GM12878 (cell line): ENCODE measurements at regions not wholly inside any gene's neighbourhood (a gene's known extent, or its start where the extent isn't known, plus 50 kb on each side); places are given as distances from the start of the nearest gene placed in this dataset.

Source experiments
- ATAC-seq: fragments of 200-7000 bp; cut with Tn5 transposase; 3 replicates; pipeline ENCODE4 v1.9.1; 2020; ENCODE audit warnings: mild to moderate bottlenecking, moderate library complexity
- BruUV-seq: library from RNA; stranded (reverse); fragments of 400-500 nt; replicated peaks from 2 replicates; lab custom pipeline; 2021; lab: Mats Ljungman, UMichigan
- CTCF ChIA-PET: fragments of 300-600 bp; sonication (Branson Sonifier 250); formaldehyde crosslinking; extraction: SDS; loops from one replicate; lab custom pipeline; 2021; ENCODE audit warnings: inconsistent platforms; lab: Yijun Ruan, JAX
- POLR2A ChIA-PET: fragments of 350-600 bp; formaldehyde crosslinking; extraction: SDS; loops from one replicate; lab custom pipeline; 2021; ENCODE audit warnings: inconsistent platforms; lab: Charles Lee
- RAD21 ChIA-PET: fragments of 300-600 bp; sonication (Branson Sonifier 250); formaldehyde crosslinking; loops from one replicate; lab custom pipeline; 2023; ENCODE audit warnings: antibody characterized with exemption; ENCODE audit not compliant: unreplicated experiment; lab: Charles Lee
- SMC1A ChIA-PET: fragments of 300-600 bp; sonication (Branson Sonifier 250); formaldehyde crosslinking; loops from one replicate; lab custom pipeline; 2023; ENCODE audit not compliant: unreplicated experiment, uncharacterized antibody; lab: Charles Lee
- DNase-seq: peaks from one replicate; pipeline ENCODE4 v3.0.0-alpha.2; 2011; ENCODE audit warnings: low read depth, low spot score
- FAIRE-seq: peaks from 3 replicates; lab custom pipeline; 2011; peaks lifted over from hg19 to GRCh38; lab: Jason Lieb, UNC
- H2AFZ ChIP-seq: 2 replicates; pipeline ENCODE4 v1.6.0; 2011; ENCODE audit warnings: low read depth, low read length, control low read depth; ENCODE audit not compliant: control insufficient read depth
- H3K27ac ChIP-seq: 2 replicates; pipeline ENCODE4 v1.5.1; 2011; ENCODE audit warnings: control low read depth; ENCODE audit not compliant: control insufficient read depth, insufficient read depth
- H3K27me3 ChIP-seq, 2 experiments: replicated peaks in 1 of 2; 2 replicates each; pipeline versions ENCODE4 v1.6.0 to v1.6.1; 2011; ENCODE audit warnings: low read length in 1 of 2; ENCODE audit not compliant: control insufficient read depth in 2 of 2, insufficient read depth in 2 of 2
- H3K36me3 ChIP-seq, 2 experiments: 2 replicates each; pipeline ENCODE4 v1.5.1; 2011; ENCODE audit warnings: low read length in 1 of 2; ENCODE audit not compliant: control insufficient read depth in 2 of 2, insufficient read depth in 2 of 2
- H3K4me1 ChIP-seq: 2 replicates; pipeline ENCODE4 v1.6.1; 2011; ENCODE audit warnings: mild to moderate bottlenecking, low read length, moderate library complexity, mixed read lengths; ENCODE audit not compliant: control insufficient read depth, insufficient read depth
- H3K4me2 ChIP-seq: 2 replicates; pipeline ENCODE4 v1.6.0; 2011; ENCODE audit warnings: control low read depth; ENCODE audit not compliant: control insufficient read depth, insufficient read depth
- H3K4me3 ChIP-seq: fragments of 200-600 bp; sonication (generic); 2 replicates; pipeline ENCODE4 v1.5.1; 2016
- H3K79me2 ChIP-seq: 2 replicates; pipeline ENCODE4 v1.6.0; 2011; ENCODE audit warnings: low read length; ENCODE audit not compliant: control insufficient read depth, insufficient read depth
- H3K9ac ChIP-seq: 2 replicates; pipeline ENCODE4 v1.8.0; 2011; ENCODE audit warnings: low read length, control low read depth, mixed read lengths; ENCODE audit not compliant: control insufficient read depth, insufficient read depth
- H3K9me3 ChIP-seq: replicated peaks from 3 replicates; pipeline ENCODE4 v1.5.1; 2011; ENCODE audit warnings: mild to moderate bottlenecking, low read length; ENCODE audit not compliant: control insufficient read depth, insufficient read depth
- H4K20me1 ChIP-seq: 2 replicates; pipeline ENCODE4 v1.6.0; 2011; ENCODE audit not compliant: control insufficient read depth, insufficient read depth
- ASH2L ChIP-seq: fragments of 300-600, 200-600 bp; sonication (generic); IDR thresholded peaks from 2 replicates; pipeline ENCODE4 v1.6.1; 2017; ENCODE audit warnings: low read depth, mild to moderate bottlenecking, borderline replicate concordance
- CHD2 ChIP-seq: IDR thresholded peaks from 2 replicates; pipeline ENCODE4 v1.6.1; 2011; ENCODE audit warnings: low read depth, low read length, improper control_type of control experiment, borderline replicate concordance
- EP300 ChIP-seq, 2 experiments: fragments of 150-350 bp in 1 of 2; IDR thresholded peaks; 2 replicates each; pipeline ENCODE4 v1.6.1; 2011 to 2012; ENCODE audit warnings: low read depth in 2 of 2, low read length in 2 of 2, borderline replicate concordance in 1 of 2, improper control_type of control experiment in 1 of 2, inconsistent platforms in 1 of 2; ENCODE audit not compliant: control insufficient read depth in 1 of 2
- GABPA ChIP-seq: IDR thresholded peaks from 2 replicates; pipeline ENCODE4 v1.6.1; 2014; ENCODE audit warnings: antibody characterized with exemption, low read depth, mild to moderate bottlenecking, inconsistent platforms
- JUNB ChIP-seq: IDR thresholded peaks from 2 replicates; pipeline ENCODE4 v1.6.1; 2016; ENCODE audit warnings: antibody characterized with exemption, mild to moderate bottlenecking
- POLR2AphosphoS2 ChIP-seq: IDR thresholded peaks from 2 replicates; pipeline ENCODE4 v1.6.1; 2011; ENCODE audit warnings: low read depth, mild to moderate bottlenecking, low read length, improper control_type of control experiment, moderate library complexity
- RUNX3 ChIP-seq: IDR thresholded peaks from 2 replicates; pipeline ENCODE4 v1.6.1; 2012; ENCODE audit warnings: low read length, inconsistent platforms
- SMAD1 ChIP-seq: fragments of 450-650 bp; IDR thresholded peaks from 2 replicates; pipeline ENCODE4 v1.6.1; 2018; ENCODE audit warnings: mild to moderate bottlenecking, low read depth; ENCODE audit not compliant: partially characterized antibody
- STAT1 ChIP-seq: fragments of 450-650 bp; conservative IDR thresholded peaks from 2 replicates; pipeline ENCODE4 v1.6.1; 2014; ENCODE audit warnings: antibody characterized with exemption, mild to moderate bottlenecking
- SUPT20H ChIP-seq: IDR thresholded peaks from 2 replicates; pipeline ENCODE4 v1.6.1; 2011; ENCODE audit warnings: low read depth, mild to moderate bottlenecking, low read length, moderate library complexity, borderline replicate concordance; ENCODE audit not compliant: control insufficient read depth
- YBX1 ChIP-seq: fragments of 450-650 bp; IDR thresholded peaks from 2 replicates; pipeline ENCODE4 v1.6.1; 2016; ENCODE audit warnings: antibody characterized with exemption
- ZBED1 ChIP-seq: IDR thresholded peaks from 2 replicates; pipeline ENCODE4 v1.6.1; 2016; ENCODE audit warnings: borderline replicate concordance
- WGBS: methylation state at CpG from one replicate; pipeline ENCODE4 v1.1.6; 2016; ENCODE audit warnings: low lambda C conversion rate; ENCODE audit not compliant: insufficient replicate concordance, insufficient coverage; ENCODE audit errors: missing lambda C conversion rate; 5-methylcytosine and 5-hydroxymethylcytosine counted together
- in situ Hi-C: fragments of 300-500 bp; cut with MboI; formaldehyde crosslinking; loops from 9 replicates; pipeline ENCODE4 v1.14.3; 2018; ENCODE audit warnings: mixed read lengths
- intact Hi-C: fragments of 100-400 bp; cut with micrococcal nuclease; formaldehyde crosslinking; loops from one replicate; pipeline ENCODE4 v1.14.2; 2022; ENCODE audit not compliant: unreplicated experiment
- TF ChIP-seq, protein P1 (sequence below), 3 experiments: IDR thresholded peaks in 2 of 3; conservative IDR thresholded peaks in 1 of 3; 2 replicates each; pipeline ENCODE4 v1.5.1; 2011; ENCODE audit warnings: low read depth in 3 of 3, low read length in 3 of 3, mild to moderate bottlenecking in 3 of 3, control low read depth in 2 of 3, moderate library complexity in 2 of 3, inconsistent platforms in 1 of 3, mixed read lengths in 1 of 3; ENCODE audit not compliant: control insufficient read depth in 2 of 3, insufficient read depth in 1 of 3; ENCODE audit errors: extremely low read depth in 1 of 3
- TF ChIP-seq, protein P2 (sequence below): fragments of 450-650 bp; formaldehyde crosslinking; IDR thresholded peaks from 2 replicates; pipeline ENCODE4 v1.4.0; 2022; ENCODE audit warnings: mild to moderate bottlenecking, moderate library complexity
- TF ChIP-seq, protein P3 (sequence below): fragments of 450-650 bp; IDR thresholded peaks from 2 replicates; pipeline ENCODE4 v1.6.1; 2016; ENCODE audit warnings: mild to moderate bottlenecking, moderate library complexity, borderline replicate concordance

DNA sequence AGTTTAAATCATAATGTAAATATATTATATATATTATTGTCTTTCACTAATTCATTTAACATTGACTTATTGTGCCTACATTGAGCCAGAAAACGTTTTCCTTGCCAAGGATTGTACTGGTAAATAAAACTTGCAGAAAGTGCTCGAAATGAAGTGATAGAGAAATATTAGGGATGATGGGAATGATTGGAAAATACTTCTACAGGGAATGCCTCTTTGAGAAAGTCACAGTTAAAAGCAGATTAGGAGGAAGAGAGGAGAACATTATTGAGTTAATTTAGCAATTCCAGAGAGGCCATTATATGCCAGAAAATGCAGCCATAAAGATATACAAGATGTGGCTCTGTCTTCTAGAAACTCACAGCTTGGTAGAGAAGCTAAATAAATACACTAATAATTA, 560.0 kb upstream of the KCNMB2 start (continued):
- TF ChIP-seq, protein P1, sequence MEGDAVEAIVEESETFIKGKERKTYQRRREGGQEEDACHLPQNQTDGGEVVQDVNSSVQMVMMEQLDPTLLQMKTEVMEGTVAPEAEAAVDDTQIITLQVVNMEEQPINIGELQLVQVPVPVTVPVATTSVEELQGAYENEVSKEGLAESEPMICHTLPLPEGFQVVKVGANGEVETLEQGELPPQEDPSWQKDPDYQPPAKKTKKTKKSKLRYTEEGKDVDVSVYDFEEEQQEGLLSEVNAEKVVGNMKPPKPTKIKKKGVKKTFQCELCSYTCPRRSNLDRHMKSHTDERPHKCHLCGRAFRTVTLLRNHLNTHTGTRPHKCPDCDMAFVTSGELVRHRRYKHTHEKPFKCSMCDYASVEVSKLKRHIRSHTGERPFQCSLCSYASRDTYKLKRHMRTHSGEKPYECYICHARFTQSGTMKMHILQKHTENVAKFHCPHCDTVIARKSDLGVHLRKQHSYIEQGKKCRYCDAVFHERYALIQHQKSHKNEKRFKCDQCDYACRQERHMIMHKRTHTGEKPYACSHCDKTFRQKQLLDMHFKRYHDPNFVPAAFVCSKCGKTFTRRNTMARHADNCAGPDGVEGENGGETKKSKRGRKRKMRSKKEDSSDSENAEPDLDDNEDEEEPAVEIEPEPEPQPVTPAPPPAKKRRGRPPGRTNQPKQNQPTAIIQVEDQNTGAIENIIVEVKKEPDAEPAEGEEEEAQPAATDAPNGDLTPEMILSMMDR (IDR thresholded peaks at IDR 0.05 in 2 of 3, conservative IDR thresholded peaks at IDR 0.05 in 1 of 3; ENCODE audit: control insufficient read depth in 2 of 3, extremely low read depth in 1 of 3, insufficient read depth in 1 of 3, low read depth in 3 of 3, low read length in 3 of 3): no peak
- TF ChIP-seq SMAD1: no peak
- TF ChIP-seq STAT1: no peak
- TF ChIP-seq SUPT20H: no peak
- no peak for TF ChIP-seq JUNB

DNA sequence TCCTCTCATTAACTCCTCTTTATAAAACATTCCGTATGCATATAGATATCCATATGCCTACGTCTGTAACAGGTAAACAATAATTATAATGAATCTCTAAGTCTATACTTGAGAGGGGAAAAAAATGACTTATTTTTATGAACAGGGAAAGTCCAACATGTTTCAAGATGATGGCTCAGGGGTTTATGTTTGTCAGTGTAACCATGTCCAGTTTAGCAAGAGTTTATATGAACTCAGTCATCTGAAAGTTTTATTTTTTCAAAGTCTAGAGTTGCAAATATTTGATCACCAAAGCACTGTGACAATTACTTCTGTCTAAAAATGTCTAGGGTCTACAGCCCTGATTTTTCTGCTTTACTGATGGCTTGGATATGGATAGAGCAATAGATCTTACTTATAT, 559.4 kb upstream of the KCNMB2 start:
- CTCF ChIA-PET: no interaction called here
- SMC1A ChIA-PET: no interaction called here
- Histone ChIP-seq H3K36me3 (no peaks in the 10 kb centered on the region), H3K9me3 (no peaks in the 10 kb centered on the region), H3K9ac (no peak overlapping the region), H3K27me3 (no peaks in the 10 kb centered on the region), H3K79me2 (no peaks in the 10 kb centered on the region), H3K4me1 (no peaks in the 10 kb centered on the region), H4K20me1 (no peaks in the 10 kb centered on the region), H3K4me2 (no peak overlapping the region), H2AFZ (no peak overlapping the region), H3K4me3 (no peak overlapping the region), H3K27ac (no peak overlapping the region)
- POLR2A ChIA-PET: no interaction called here
- DNase-seq (no peak), ATAC-seq (no peak), FAIRE-seq (no peak)
- intact Hi-C loops: no loop called here
- RAD21 ChIA-PET: no interaction called here
- no TSS peak for BruUV-seq
- in situ Hi-C loops: no loop called here
- WGBS: 0% methylated on average over 2 of the region's 2 CpGs
- no peak for TF ChIP-seq CHD2
- TF ChIP-seq, protein P2, sequence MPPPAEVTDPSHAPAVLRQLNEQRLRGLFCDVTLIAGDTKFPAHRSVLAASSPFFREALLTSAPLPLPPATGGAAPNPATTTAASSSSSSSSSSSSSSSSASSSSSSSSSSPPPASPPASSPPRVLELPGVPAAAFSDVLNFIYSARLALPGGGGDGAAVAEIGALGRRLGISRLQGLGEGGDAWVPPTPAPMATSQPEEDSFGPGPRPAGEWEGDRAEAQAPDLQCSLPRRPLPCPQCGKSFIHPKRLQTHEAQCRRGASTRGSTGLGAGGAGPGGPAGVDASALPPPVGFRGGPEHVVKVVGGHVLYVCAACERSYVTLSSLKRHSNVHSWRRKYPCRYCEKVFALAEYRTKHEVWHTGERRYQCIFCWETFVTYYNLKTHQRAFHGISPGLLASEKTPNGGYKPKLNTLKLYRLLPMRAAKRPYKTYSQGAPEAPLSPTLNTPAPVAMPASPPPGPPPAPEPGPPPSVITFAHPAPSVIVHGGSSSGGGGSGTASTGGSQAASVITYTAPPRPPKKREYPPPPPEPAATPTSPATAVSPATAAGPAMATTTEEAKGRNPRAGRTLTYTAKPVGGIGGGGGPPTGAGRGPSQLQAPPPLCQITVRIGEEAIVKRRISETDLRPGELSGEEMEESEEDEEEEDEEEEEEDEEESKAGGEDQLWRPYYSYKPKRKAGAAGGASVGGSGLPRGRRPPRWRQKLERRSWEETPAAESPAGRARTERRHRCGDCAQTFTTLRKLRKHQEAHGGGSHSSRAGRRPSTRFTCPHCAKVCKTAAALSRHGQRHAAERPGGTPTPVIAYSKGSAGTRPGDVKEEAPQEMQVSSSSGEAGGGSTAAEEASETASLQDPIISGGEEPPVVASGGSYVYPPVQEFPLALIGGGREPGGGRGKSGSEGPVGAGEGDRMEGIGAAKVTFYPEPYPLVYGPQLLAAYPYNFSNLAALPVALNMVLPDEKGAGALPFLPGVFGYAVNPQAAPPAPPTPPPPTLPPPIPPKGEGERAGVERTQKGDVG (CRISPR knock-in tag): no peak
- no peak for TF ChIP-seq POLR2AphosphoS2
- no peak for TF ChIP-seq YBX1
- TF ChIP-seq EP300 (IDR thresholded peaks at IDR 0.05; ENCODE audit: borderline replicate concordance in 1 of 2, control insufficient read depth in 1 of 2, low read depth in 2 of 2, low read length in 2 of 2): no peak
- TF ChIP-seq ZBED1: no peak
- TF ChIP-seq, protein P3, sequence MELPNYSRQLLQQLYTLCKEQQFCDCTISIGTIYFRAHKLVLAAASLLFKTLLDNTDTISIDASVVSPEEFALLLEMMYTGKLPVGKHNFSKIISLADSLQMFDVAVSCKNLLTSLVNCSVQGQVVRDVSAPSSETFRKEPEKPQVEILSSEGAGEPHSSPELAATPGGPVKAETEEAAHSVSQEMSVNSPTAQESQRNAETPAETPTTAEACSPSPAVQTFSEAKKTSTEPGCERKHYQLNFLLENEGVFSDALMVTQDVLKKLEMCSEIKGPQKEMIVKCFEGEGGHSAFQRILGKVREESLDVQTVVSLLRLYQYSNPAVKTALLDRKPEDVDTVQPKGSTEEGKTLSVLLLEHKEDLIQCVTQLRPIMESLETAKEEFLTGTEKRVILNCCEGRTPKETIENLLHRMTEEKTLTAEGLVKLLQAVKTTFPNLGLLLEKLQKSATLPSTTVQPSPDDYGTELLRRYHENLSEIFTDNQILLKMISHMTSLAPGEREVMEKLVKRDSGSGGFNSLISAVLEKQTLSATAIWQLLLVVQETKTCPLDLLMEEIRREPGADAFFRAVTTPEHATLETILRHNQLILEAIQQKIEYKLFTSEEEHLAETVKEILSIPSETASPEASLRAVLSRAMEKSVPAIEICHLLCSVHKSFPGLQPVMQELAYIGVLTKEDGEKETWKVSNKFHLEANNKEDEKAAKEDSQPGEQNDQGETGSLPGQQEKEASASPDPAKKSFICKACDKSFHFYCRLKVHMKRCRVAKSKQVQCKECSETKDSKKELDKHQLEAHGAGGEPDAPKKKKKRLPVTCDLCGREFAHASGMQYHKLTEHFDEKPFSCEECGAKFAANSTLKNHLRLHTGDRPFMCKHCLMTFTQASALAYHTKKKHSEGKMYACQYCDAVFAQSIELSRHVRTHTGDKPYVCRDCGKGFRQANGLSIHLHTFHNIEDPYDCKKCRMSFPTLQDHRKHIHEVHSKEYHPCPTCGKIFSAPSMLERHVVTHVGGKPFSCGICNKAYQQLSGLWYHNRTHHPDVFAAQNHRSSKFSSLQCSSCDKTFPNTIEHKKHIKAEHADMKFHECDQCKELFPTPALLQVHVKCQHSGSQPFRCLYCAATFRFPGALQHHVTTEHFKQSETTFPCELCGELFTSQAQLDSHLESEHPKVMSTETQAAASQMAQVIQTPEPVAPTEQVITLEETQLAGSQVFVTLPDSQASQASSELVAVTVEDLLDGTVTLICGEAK: no peak
- no peak for TF ChIP-seq RUNX3
- TF ChIP-seq ASH2L: no peak
- no peak for TF ChIP-seq GABPA
